ENCODE measurements at regions not wholly inside any gene's neighbourhood (a gene's known extent, or its start where the extent isn't known, plus 50 kb on each side); places are given as distances from the start of the nearest gene placed in this dataset.

- CTCF ChIA-PET, result no interaction called here
- DNase-seq (ENCODE audit: extremely low spot score), result no peak
- TF ChIP-seq SP1 (IDR thresholded peaks at IDR 0.05), result no peak
- TF ChIP-seq PKNOX1 (IDR thresholded peaks at IDR 0.05), result no peak
- no peak for TF ChIP-seq ARNT (IDR thresholded peaks at IDR 0.05)
- TF ChIP-seq FOXM1 (IDR thresholded peaks at IDR 0.05; ENCODE audit: borderline replicate concordance), result no peak
- no peak for TF ChIP-seq L3MBTL2 (conservative IDR thresholded peaks at IDR 0.05)
- TF ChIP-seq FOXA1 (IDR thresholded peaks at IDR 0.05), result no peak
- no peak for TF ChIP-seq LEF1 (IDR thresholded peaks at IDR 0.05; ENCODE audit: borderline replicate concordance)
- TF ChIP-seq TARDBP (IDR thresholded peaks at IDR 0.05), result no peak
- no peak for TF ChIP-seq SUZ12 (IDR thresholded peaks at IDR 0.05)
- TF ChIP-seq CTBP1 (IDR thresholded peaks at IDR 0.05; ENCODE audit: borderline replicate concordance), result no peak
- no peak for TF ChIP-seq ZNF384 (IDR thresholded peaks at IDR 0.05)
- no peak for TF ChIP-seq FOXK2 (IDR thresholded peaks at IDR 0.05)
- TF ChIP-seq BHLHE40 (IDR thresholded peaks at IDR 0.05; ENCODE audit: borderline replicate concordance), result no peak
- TF ChIP-seq HDGF (IDR thresholded peaks at IDR 0.05; ENCODE audit: borderline replicate concordance), result no peak
- no peak for TF ChIP-seq NFRKB (IDR thresholded peaks at IDR 0.05)
- TF ChIP-seq ELF4 (IDR thresholded peaks at IDR 0.05), result no peak
- POLR2A ChIA-PET, result no interaction called here
Observed at GRCh38 chr4:124414276-124415040, 298.1 kb downstream of the ANKRD50 start.

GRCh38 chr4:124415146-124415545 lies 297.4 kb downstream of the ANKRD50 start:
- ChIA-PET CTCF (no interaction called here), POLR2A (no interaction called here)
- TF ChIP-seq ARNT (IDR thresholded peaks at IDR 0.05) (no peak), NFRKB (IDR thresholded peaks at IDR 0.05) (no peak), FOXK2 (IDR thresholded peaks at IDR 0.05) (no peak), FOXA1 (IDR thresholded peaks at IDR 0.05) (no peak), PKNOX1 (IDR thresholded peaks at IDR 0.05) (no peak), L3MBTL2 (conservative IDR thresholded peaks at IDR 0.05) (no peak)
- DNase-seq (ENCODE audit: extremely low spot score), result no peak

GRCh38 chr4:124417371-124417770 lies 295.2 kb downstream of the ANKRD50 start:
- DNase-seq (ENCODE audit: extremely low spot score), result no peak
- TF ChIP-seq NFRKB (IDR thresholded peaks at IDR 0.05) (no peak), FOXA1 (IDR thresholded peaks at IDR 0.05) (no peak), HDGF (IDR thresholded peaks at IDR 0.05; ENCODE audit: borderline replicate concordance) (no peak), ARNT (IDR thresholded peaks at IDR 0.05) (no peak), ELF4 (IDR thresholded peaks at IDR 0.05) (no peak), PKNOX1 (IDR thresholded peaks at IDR 0.05) (no peak), FOXK2 (IDR thresholded peaks at IDR 0.05) (no peak), BHLHE40 (IDR thresholded peaks at IDR 0.05; ENCODE audit: borderline replicate concordance) (no peak), ZNF384 (IDR thresholded peaks at IDR 0.05) (no peak), CTBP1 (IDR thresholded peaks at IDR 0.05; ENCODE audit: borderline replicate concordance) (no peak), SP1 (IDR thresholded peaks at IDR 0.05) (no peak), LEF1 (IDR thresholded peaks at IDR 0.05; ENCODE audit: borderline replicate concordance) (no peak), L3MBTL2 (conservative IDR thresholded peaks at IDR 0.05) (no peak), SUZ12 (IDR thresholded peaks at IDR 0.05) (no peak), TARDBP (IDR thresholded peaks at IDR 0.05) (no peak), FOXM1 (IDR thresholded peaks at IDR 0.05; ENCODE audit: borderline replicate concordance) (no peak)
- POLR2A ChIA-PET, result no interaction called here
- CTCF ChIA-PET, result no interaction called here

- CTCF ChIA-PET, result no interaction called here
Observed at GRCh38 chr4:124420166-124420695, 292.3 kb downstream of the ANKRD50 start.

GRCh38 chr4:124423160-124423559 lies 289.4 kb downstream of the ANKRD50 start:
- ChIA-PET CTCF (no interaction called here), POLR2A (no interaction called here)
- TF ChIP-seq HDGF (IDR thresholded peaks at IDR 0.05; ENCODE audit: borderline replicate concordance) (no peak), FOXK2 (IDR thresholded peaks at IDR 0.05) (no peak), NFRKB (IDR thresholded peaks at IDR 0.05) (no peak), LEF1 (IDR thresholded peaks at IDR 0.05; ENCODE audit: borderline replicate concordance) (no peak), FOXA1 (IDR thresholded peaks at IDR 0.05) (no peak), TARDBP (IDR thresholded peaks at IDR 0.05) (no peak), ARNT (IDR thresholded peaks at IDR 0.05) (no peak), SUZ12 (IDR thresholded peaks at IDR 0.05) (no peak), PKNOX1 (IDR thresholded peaks at IDR 0.05) (no peak), CTBP1 (IDR thresholded peaks at IDR 0.05; ENCODE audit: borderline replicate concordance) (no peak), SP1 (IDR thresholded peaks at IDR 0.05) (no peak), L3MBTL2 (conservative IDR thresholded peaks at IDR 0.05) (no peak), FOXM1 (IDR thresholded peaks at IDR 0.05; ENCODE audit: borderline replicate concordance) (no peak), ELF4 (IDR thresholded peaks at IDR 0.05) (no peak), BHLHE40 (IDR thresholded peaks at IDR 0.05; ENCODE audit: borderline replicate concordance) (no peak), ZNF384 (IDR thresholded peaks at IDR 0.05) (no peak)
- DNase-seq (ENCODE audit: extremely low spot score), result no peak

More at GRCh38 chr4:124420166-124420695, 292.3 kb downstream of the ANKRD50 start:
- POLR2A ChIA-PET, result no interaction called here
- TF ChIP-seq FOXM1 (IDR thresholded peaks at IDR 0.05; ENCODE audit: borderline replicate concordance) (no peak), TARDBP (IDR thresholded peaks at IDR 0.05) (no peak), HDGF (IDR thresholded peaks at IDR 0.05; ENCODE audit: borderline replicate concordance) (no peak), ELF4 (IDR thresholded peaks at IDR 0.05) (no peak), PKNOX1 (IDR thresholded peaks at IDR 0.05) (no peak), ZNF384 (IDR thresholded peaks at IDR 0.05) (no peak)
- DNase-seq (ENCODE audit: extremely low spot score), result no peak
